ENCODE measurements at regions not wholly inside any gene's neighbourhood (a gene's known extent, or its start where the extent isn't known, plus 50 kb on each side); places are given as distances from the start of the nearest gene placed in this dataset.

- intact Hi-C loops (cut with DNase I), result no loop called here
- TF ChIP-seq, protein P1, sequence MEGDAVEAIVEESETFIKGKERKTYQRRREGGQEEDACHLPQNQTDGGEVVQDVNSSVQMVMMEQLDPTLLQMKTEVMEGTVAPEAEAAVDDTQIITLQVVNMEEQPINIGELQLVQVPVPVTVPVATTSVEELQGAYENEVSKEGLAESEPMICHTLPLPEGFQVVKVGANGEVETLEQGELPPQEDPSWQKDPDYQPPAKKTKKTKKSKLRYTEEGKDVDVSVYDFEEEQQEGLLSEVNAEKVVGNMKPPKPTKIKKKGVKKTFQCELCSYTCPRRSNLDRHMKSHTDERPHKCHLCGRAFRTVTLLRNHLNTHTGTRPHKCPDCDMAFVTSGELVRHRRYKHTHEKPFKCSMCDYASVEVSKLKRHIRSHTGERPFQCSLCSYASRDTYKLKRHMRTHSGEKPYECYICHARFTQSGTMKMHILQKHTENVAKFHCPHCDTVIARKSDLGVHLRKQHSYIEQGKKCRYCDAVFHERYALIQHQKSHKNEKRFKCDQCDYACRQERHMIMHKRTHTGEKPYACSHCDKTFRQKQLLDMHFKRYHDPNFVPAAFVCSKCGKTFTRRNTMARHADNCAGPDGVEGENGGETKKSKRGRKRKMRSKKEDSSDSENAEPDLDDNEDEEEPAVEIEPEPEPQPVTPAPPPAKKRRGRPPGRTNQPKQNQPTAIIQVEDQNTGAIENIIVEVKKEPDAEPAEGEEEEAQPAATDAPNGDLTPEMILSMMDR (IDR thresholded peaks at IDR 0.05), result no peak
- no peak for TF ChIP-seq POLR2A (IDR thresholded peaks at IDR 0.05)
- no peaks in the 10 kb centered on the region for H3K36me3 ChIP-seq
- H3K9me3 ChIP-seq, result no peaks in the 10 kb centered on the region
- H3K4me1 ChIP-seq, result no peaks in the 10 kb centered on the region
- 59% methylated on average over 8 of the region's 8 CpGs for WGBS (ENCODE audit: insufficient coverage, low coverage, low lambda C conversion rate, missing lambda C conversion rate)
- H3K27me3 ChIP-seq, result no peaks in the 10 kb centered on the region
- no peak overlapping the region for H3K27ac ChIP-seq
- DNase-seq (no peak), ATAC-seq (no peak)
- H3K4me3 ChIP-seq, result no peak overlapping the region
Measured at GRCh38 chr15:91752081-91752785, 101.3 kb upstream of the SLCO3A1 start.

DNA sequence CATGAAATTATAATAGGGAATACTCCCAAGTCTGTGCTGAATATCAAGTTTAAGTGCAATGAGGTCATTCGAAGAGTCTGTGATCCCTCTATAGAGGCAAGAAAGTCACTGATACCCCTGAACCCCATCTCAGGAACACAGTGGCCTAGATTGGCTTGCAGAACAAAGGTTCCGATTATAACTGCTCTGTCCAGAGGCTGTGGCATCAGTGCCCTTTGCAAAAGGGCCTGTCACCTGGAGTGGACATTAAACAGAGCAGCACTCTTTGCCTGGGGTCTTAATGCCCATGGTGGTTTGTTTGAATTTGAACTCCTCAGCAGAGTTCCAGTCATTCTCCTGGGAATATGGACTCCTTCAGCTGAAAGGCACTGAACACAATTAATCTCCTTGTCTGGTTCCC, 93.9 kb upstream of the SLCO3A1 start:
- ATAC-seq, result no peak

GRCh38 chr15:91765660-91766059, 87.8 kb upstream of the SLCO3A1 start:
- 74% methylated on average over 3 of the region's 3 CpGs for WGBS (ENCODE audit: insufficient coverage, low coverage, low lambda C conversion rate, missing lambda C conversion rate)
- TF ChIP-seq, protein P1 (IDR thresholded peaks at IDR 0.05), result no peak
- TF ChIP-seq POLR2A (IDR thresholded peaks at IDR 0.05), result no peak
- Histone ChIP-seq H3K9me3 (no peaks in the 10 kb centered on the region), H3K36me3 (no peaks in the 10 kb centered on the region), H3K4me1 (no peaks in the 10 kb centered on the region), H3K27ac (no peak overlapping the region), H3K27me3 (no peaks in the 10 kb centered on the region), H3K4me3 (no peak overlapping the region)
- DNase-seq (no peak), ATAC-seq (no peak)
- intact Hi-C loops (cut with DNase I), result no loop called here

More for the DNA sequence above, 93.9 kb upstream of the SLCO3A1 start:
- Histone ChIP-seq H3K27me3 (no peaks in the 10 kb centered on the region), H3K36me3 (no peaks in the 10 kb centered on the region), H3K4me1 (no peaks in the 10 kb centered on the region), H3K27ac (no peak overlapping the region), H3K4me3 (no peak overlapping the region), H3K9me3 (no peaks in the 10 kb centered on the region)
- no peak for TF ChIP-seq POLR2A (IDR thresholded peaks at IDR 0.05)
- TF ChIP-seq, protein P1 (IDR thresholded peaks at IDR 0.05), result no peak
- WGBS (ENCODE audit: insufficient coverage, low coverage, low lambda C conversion rate, missing lambda C conversion rate), result 72% methylated on average over 2 of the region's 2 CpGs
- intact Hi-C loops (cut with DNase I), result no loop called here
- DNase-seq, result no peak

DNA sequence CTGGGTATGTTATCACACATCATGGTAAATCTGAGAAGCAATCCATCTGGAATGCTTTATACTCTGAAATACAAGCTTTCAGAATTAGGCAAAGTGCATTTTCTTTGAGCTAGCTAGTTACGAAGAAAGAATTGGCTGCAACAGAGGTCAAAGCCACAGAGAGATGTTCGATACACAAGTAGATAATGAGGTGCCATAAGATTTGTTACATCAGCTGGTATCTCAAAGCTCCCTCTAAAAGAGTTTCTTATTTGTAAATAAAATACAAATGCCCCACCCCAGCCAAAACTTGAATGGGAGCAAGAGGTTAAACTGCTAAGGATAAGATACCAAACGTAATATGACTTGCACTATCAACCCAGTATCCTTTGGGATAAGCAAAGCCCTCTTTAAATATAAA, 84.0 kb upstream of the SLCO3A1 start:
- TF ChIP-seq, protein P1 (IDR thresholded peaks at IDR 0.05), result no peak
- no peak for TF ChIP-seq POLR2A (IDR thresholded peaks at IDR 0.05)
- Histone ChIP-seq H3K36me3 (no peaks in the 10 kb centered on the region), H3K27me3 (no peaks in the 10 kb centered on the region), H3K27ac (no peak overlapping the region), H3K4me1 (no peaks in the 10 kb centered on the region), H3K9me3 (no peaks in the 10 kb centered on the region), H3K4me3 (no peak overlapping the region)
- ATAC-seq (no peak), DNase-seq (no peak)
- WGBS (ENCODE audit: insufficient coverage, low coverage, low lambda C conversion rate, missing lambda C conversion rate), result 44% methylated on average over 3 of the region's 3 CpGs
- intact Hi-C loops (cut with DNase I), result no loop called here
